PC-9 (cell line): ENCODE measurements at regions not wholly inside any gene's neighbourhood (a gene's known extent, or its start where the extent isn't known, plus 50 kb on each side); places are given as distances from the start of the nearest gene placed in this dataset.

ENCODE experiments used
- BruUV-seq: library from RNA; stranded (reverse); fragments of 400-500 nt; replicated peaks from 2 replicates; lab custom pipeline; 2021; lab: Mats Ljungman, UMichigan
- CTCF ChIA-PET: fragments of 300-600 bp; sonication (Branson Sonifier 250); formaldehyde crosslinking; loops from one replicate; lab custom pipeline; 2022; ENCODE audit warnings: antibody characterized with exemption; lab: Charles Lee
- POLR2A ChIA-PET: fragments of 300-600 bp; sonication (Branson Sonifier 250); formaldehyde crosslinking; loops from one replicate; lab custom pipeline; 2022; ENCODE audit warnings: antibody characterized with exemption; ENCODE audit not compliant: unreplicated experiment; lab: Charles Lee
- DNase-seq, 2 experiments: peaks; one replicate each; pipeline versions ENCODE4 v3.0.0 to v3.0.0-alpha.2; 2015 to 2022; ENCODE audit warnings: mixed read lengths in 1 of 2
- H2AFZ ChIP-seq: fragments of 200-600 bp; sonication (generic); 2 replicates; pipeline ENCODE4 v1.8.1; 2017; ENCODE audit warnings: antibody characterized with exemption
- H3F3A ChIP-seq: fragments of 200-600 bp; sonication (generic); 2 replicates; pipeline ENCODE4 v1.8.1; 2017; ENCODE audit warnings: antibody characterized with exemption, mild to moderate bottlenecking, low read depth; ENCODE audit not compliant: insufficient read depth
- H3K27ac ChIP-seq: fragments of 200-600 bp; sonication (generic); 2 replicates; pipeline ENCODE4 v1.6.1; 2016; ENCODE audit warnings: mixed run types
- H3K27me3 ChIP-seq: fragments of 200-600 bp; sonication (generic); 2 replicates; pipeline ENCODE4 v1.6.1; 2016; ENCODE audit warnings: low read depth, mixed run types; ENCODE audit not compliant: insufficient read depth
- H3K36me3 ChIP-seq: fragments of 200-600 bp; sonication (generic); 2 replicates; pipeline ENCODE4 v1.6.1; 2016; ENCODE audit warnings: low read depth, mixed run types
- H3K4me1 ChIP-seq: fragments of 200-600 bp; sonication (generic); replicated peaks from 2 replicates; pipeline ENCODE4 v1.6.1; 2016; ENCODE audit warnings: mixed run types; ENCODE audit not compliant: insufficient read depth
- H3K4me2 ChIP-seq: fragments of 200-600 bp; sonication (generic); 2 replicates; pipeline ENCODE4 v1.6.1; 2017; ENCODE audit warnings: mixed run types
- H3K4me3 ChIP-seq: fragments of 200-600 bp; sonication (generic); 2 replicates; pipeline ENCODE4 v1.6.1; 2016; ENCODE audit warnings: mixed run types
- H3K79me2 ChIP-seq: fragments of 200-600 bp; sonication (generic); 2 replicates; pipeline ENCODE4 v1.6.1; 2017; ENCODE audit warnings: low read depth, mixed run types
- H3K9me2 ChIP-seq: fragments of 200-600 bp; sonication (generic); 2 replicates; pipeline ENCODE4 v1.8.1; 2017; ENCODE audit warnings: mild to moderate bottlenecking; ENCODE audit not compliant: insufficient read depth
- H3K9me3 ChIP-seq: fragments of 200-600 bp; sonication (generic); 2 replicates; pipeline ENCODE4 v1.8.1; 2016; ENCODE audit warnings: low read depth; ENCODE audit not compliant: insufficient read depth
- H4K20me1 ChIP-seq: fragments of 200-600 bp; sonication (generic); 2 replicates; pipeline ENCODE4 v1.8.1; 2017; ENCODE audit not compliant: insufficient read depth
- EZH2 ChIP-seq: fragments of 200-600 bp; sonication (generic); IDR thresholded peaks from 2 replicates; pipeline ENCODE4 v1.8.0; 2017; ENCODE audit warnings: antibody characterized with exemption, low read depth
- intact Hi-C: fragments of 100-400 bp; cut with micrococcal nuclease; formaldehyde crosslinking; loops from one replicate; pipeline ENCODE4 v1.10.0; 2022; ENCODE audit not compliant: unreplicated experiment
- TF ChIP-seq, protein P1 (sequence below): fragments of 200-600 bp; sonication (generic); conservative IDR thresholded peaks from 2 replicates; pipeline ENCODE4 v1.6.1; 2017; ENCODE audit warnings: mixed run types, antibody characterized with exemption, mild to moderate bottlenecking, moderate library complexity

DNA sequence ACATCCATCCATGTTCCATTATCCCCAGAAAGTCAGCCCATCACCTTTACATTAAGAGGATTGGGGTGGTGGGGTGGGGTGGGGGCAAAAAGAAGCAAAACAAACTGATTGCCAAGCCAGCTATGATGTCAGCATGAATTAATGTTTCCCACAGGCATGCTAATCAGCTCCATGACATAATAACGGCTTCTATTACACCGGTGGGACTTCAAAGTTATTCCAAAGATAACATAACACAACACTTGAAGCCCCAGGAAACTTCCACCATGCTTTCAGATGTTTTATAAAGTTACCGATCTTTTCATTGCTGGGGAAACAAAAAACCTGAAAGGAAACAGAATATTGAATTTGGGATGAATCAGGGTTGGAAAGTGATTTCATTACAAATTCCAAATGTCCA is 155.9 kb upstream of the IRX5 start:
- H3K27me3 ChIP-seq, result no peaks in the 10 kb centered on the region
- no peak overlapping the region for H3K4me3 ChIP-seq
- no peak overlapping the region for H3K27ac ChIP-seq
- intact Hi-C loops, result no loop called here
- H3K4me2 ChIP-seq, result no peak overlapping the region
- TF ChIP-seq, protein P1, sequence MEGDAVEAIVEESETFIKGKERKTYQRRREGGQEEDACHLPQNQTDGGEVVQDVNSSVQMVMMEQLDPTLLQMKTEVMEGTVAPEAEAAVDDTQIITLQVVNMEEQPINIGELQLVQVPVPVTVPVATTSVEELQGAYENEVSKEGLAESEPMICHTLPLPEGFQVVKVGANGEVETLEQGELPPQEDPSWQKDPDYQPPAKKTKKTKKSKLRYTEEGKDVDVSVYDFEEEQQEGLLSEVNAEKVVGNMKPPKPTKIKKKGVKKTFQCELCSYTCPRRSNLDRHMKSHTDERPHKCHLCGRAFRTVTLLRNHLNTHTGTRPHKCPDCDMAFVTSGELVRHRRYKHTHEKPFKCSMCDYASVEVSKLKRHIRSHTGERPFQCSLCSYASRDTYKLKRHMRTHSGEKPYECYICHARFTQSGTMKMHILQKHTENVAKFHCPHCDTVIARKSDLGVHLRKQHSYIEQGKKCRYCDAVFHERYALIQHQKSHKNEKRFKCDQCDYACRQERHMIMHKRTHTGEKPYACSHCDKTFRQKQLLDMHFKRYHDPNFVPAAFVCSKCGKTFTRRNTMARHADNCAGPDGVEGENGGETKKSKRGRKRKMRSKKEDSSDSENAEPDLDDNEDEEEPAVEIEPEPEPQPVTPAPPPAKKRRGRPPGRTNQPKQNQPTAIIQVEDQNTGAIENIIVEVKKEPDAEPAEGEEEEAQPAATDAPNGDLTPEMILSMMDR, result no peak
- TF ChIP-seq EZH2, result no peak
- BruUV-seq, result no TSS peak
- no peaks in the 10 kb centered on the region for H3K79me2 ChIP-seq
- POLR2A ChIA-PET, result no interaction called here
- H3K9me2 ChIP-seq, result no peaks in the 10 kb centered on the region
- CTCF ChIA-PET, result interaction anchor here (0.7 kb wide), 1 partner anchor 1225 kb away, joined by 11 read pairs; no protein-coding TSS in a partner anchor
- H3K9me3 ChIP-seq, result no peaks in the 10 kb centered on the region
- no peak overlapping the region for H2AFZ ChIP-seq
- no peaks in the 10 kb centered on the region for H3F3A ChIP-seq
- H3K36me3 ChIP-seq, result no peaks in the 10 kb centered on the region
- H4K20me1 ChIP-seq, result no peaks in the 10 kb centered on the region
- H3K4me1 ChIP-seq, result no peaks in the 10 kb centered on the region
- DNase-seq, result no peak

DNA sequence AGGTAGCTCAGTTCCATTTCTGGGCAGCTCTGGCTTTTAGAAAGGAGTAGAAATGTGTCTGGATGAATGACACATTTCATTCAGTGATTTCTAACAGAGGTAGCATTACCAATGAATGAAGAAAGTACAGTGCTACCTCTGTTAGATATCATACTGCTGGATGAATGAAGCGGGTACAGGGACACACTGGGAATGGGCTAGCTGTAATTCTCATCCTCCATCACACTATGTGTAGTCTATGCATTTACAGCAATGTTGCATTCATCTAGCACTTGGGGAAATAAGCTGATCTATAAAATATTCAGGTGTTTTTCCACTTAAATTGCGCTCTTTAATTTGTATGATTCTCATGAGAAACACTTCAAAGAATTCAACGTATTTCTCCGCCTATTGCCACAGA is 158.3 kb upstream of the IRX5 start:
- BruUV-seq, result no TSS peak
- intact Hi-C loops, result no loop called here
- Histone ChIP-seq H3K27ac (no peak overlapping the region), H2AFZ (no peak overlapping the region), H3K36me3 (no peaks in the 10 kb centered on the region), H3K4me1 (no peaks in the 10 kb centered on the region), H3K4me3 (no peak overlapping the region), H3K9me3 (no peaks in the 10 kb centered on the region), H3K9me2 (no peaks in the 10 kb centered on the region), H3F3A (no peaks in the 10 kb centered on the region), H3K27me3 (no peaks in the 10 kb centered on the region), H3K4me2 (no peak overlapping the region), H4K20me1 (no peaks in the 10 kb centered on the region), H3K79me2 (no peaks in the 10 kb centered on the region)
- CTCF ChIA-PET, result no interaction called here
- DNase-seq, result no peak
- TF ChIP-seq, protein P1, result no peak
- no peak for TF ChIP-seq EZH2
- POLR2A ChIA-PET, result no interaction called here

DNA sequence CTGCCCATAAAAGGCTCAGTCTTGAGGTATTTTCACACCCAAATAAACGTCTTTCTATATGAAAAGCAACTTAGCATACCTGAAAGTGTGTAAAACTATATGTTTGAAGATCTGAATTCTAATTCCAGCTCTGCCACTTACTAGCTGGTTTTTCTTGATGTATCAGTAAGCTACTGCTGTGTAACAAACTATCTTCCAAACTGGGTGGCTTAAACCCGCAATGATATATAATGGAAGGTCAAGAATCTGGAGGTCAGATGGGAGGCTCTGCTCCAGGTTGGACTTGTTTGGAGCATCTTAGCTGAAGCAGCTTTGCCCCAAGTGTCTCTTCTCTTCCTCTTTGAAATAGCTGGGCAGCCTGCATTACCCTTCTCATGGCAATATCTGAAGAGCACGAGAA is 164.3 kb upstream of the IRX5 start:
- no peaks in the 10 kb centered on the region for H3F3A ChIP-seq
- no peaks in the 10 kb centered on the region for H3K36me3 ChIP-seq
- POLR2A ChIA-PET, result no interaction called here
- no peaks in the 10 kb centered on the region for H4K20me1 ChIP-seq
- no TSS peak for BruUV-seq
- TF ChIP-seq, protein P1, result no peak
- TF ChIP-seq EZH2, result no peak
- H3K4me2 ChIP-seq, result no peak overlapping the region
- H3K79me2 ChIP-seq, result no peaks in the 10 kb centered on the region
- DNase-seq, result no peak
- CTCF ChIA-PET, result no interaction called here
- peaks cover 4% of the 10 kb centered on the region; the same call in 1 of the 2 replicates for H3K27me3 ChIP-seq
- no peak overlapping the region for H2AFZ ChIP-seq
- intact Hi-C loops, result no loop called here
- no peaks in the 10 kb centered on the region for H3K4me1 ChIP-seq
- no peaks in the 10 kb centered on the region for H3K9me3 ChIP-seq
- H3K9me2 ChIP-seq, result no peaks in the 10 kb centered on the region
- no peak overlapping the region for H3K27ac ChIP-seq
- no peak overlapping the region for H3K4me3 ChIP-seq
